Muscle of leg (tissue), 3 donors: ENCODE measurements at regions not wholly inside any gene's neighbourhood (a gene's known extent, or its start where the extent isn't known, plus 50 kb on each side); places are given as distances from the start of the nearest gene placed in this dataset.
"Not testable (repeated sequence)": the region's sequence is repeated elsewhere in the genome, so short reads cannot be mapped to it uniquely, and the experiment has no call there.

Experiments
- DNase-seq: peaks from one replicate; pipeline ENCODE4 v3.0.0; 2013
- H3K27ac ChIP-seq: one replicate; pipeline ENCODE4 v1.5.1; 2013; ENCODE audit warnings: mild to moderate bottlenecking, low read length, control low read depth
- H3K27me3 ChIP-seq: one replicate; pipeline ENCODE4 v1.6.1; 2013; ENCODE audit warnings: low read length; ENCODE audit not compliant: control insufficient read depth, insufficient read depth
- H3K36me3 ChIP-seq: one replicate; pipeline ENCODE4 v1.6.1; 2013; ENCODE audit warnings: low read length; ENCODE audit not compliant: control insufficient read depth, insufficient read depth
- H3K4me1 ChIP-seq: one replicate; pipeline ENCODE4 v1.6.1; 2013; ENCODE audit warnings: low read length; ENCODE audit not compliant: control insufficient read depth, insufficient read depth
- H3K4me3 ChIP-seq: one replicate; pipeline ENCODE4 v1.5.1; 2013; ENCODE audit warnings: low read length, control low read depth
- H3K9me3 ChIP-seq: replicated peaks from 2 replicates; pipeline ENCODE4 v1.6.1; 2013; ENCODE audit warnings: low read depth, low read length; ENCODE audit not compliant: control insufficient read depth
- WGBS: methylation state at CpG from one replicate; pipeline ENCODE4 v1.1.5; 2013; ENCODE audit warnings: missing lambda C conversion rate; ENCODE audit not compliant: insufficient coverage; 5-methylcytosine and 5-hydroxymethylcytosine counted together

GRCh38 chr7:24117903-24118499 lies 166.0 kb upstream of the NPY start:
- H3K4me1 ChIP-seq, H3K4me3 ChIP-seq, H3K36me3 ChIP-seq, H3K27ac ChIP-seq, H3K27me3 ChIP-seq, H3K9me3 ChIP-seq, DNase-seq: not testable (repeated sequence)
- WGBS, result 89% methylated on average over 4 of the region's 7 CpGs

DNA sequence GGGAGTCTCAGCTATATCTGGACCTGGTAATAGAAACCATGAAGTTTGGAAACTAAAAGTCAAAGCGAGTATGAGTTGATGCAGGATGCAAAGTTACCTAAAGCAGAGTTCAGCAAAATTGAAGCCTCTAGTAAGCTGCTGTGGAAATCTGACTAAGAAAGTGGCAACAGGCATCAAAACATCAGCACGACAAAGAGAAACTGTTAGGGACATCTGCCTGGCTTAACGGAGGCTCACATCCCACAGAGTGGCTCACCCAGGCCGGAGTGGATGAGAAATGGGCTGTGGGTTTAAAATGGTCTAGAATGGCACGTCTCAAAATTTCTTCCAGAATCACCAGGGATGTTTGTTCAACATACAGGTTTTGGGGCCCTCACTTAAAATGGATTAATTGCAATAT lies 164.1 kb upstream of the NPY start:
- Histone ChIP-seq H3K27me3 (no peaks in the 10 kb centered on the region), H3K27ac (no peak overlapping the region), H3K9me3 (no peaks in the 10 kb centered on the region), H3K36me3 (no peaks in the 10 kb centered on the region), H3K4me1 (no peaks in the 10 kb centered on the region), H3K4me3 (no peak overlapping the region)
- no peak for DNase-seq
- WGBS, result 52% methylated on average over 3 of the region's 5 CpGs

- no peaks in the 10 kb centered on the region for H3K36me3 ChIP-seq
- no peak overlapping the region for H3K27ac ChIP-seq
- H3K4me1 ChIP-seq, result no peaks in the 10 kb centered on the region
- DNase-seq, result no peak
- H3K4me3 ChIP-seq, result no peak overlapping the region
- no peaks in the 10 kb centered on the region for H3K9me3 ChIP-seq
- H3K27me3 ChIP-seq, result no peaks in the 10 kb centered on the region
These were observed 160.9 kb upstream of the NPY start for GRCh38 chr7:24123076-24123475.

DNA sequence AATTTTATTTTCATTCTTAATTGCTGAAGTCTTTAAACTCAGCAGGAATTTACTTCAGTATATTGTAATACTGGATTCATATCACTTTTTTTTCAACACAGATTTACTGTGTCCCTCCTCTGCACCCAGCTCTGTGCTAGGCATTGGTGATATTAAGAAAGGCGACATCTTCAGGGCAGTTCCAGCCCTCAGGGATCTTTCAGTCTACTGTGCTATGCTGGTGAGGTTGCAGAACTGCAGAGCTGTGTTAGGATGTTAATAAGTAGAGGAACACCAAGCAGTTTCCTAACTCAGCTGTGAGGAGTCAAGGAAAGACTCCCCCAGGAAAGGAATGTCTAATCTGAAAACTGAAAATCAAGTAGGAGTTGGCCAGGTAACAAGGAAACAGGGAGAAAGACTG lies 158.2 kb upstream of the NPY start:
- H3K27me3 ChIP-seq, result no peaks in the 10 kb centered on the region
- H3K9me3 ChIP-seq, result no peaks in the 10 kb centered on the region
- DNase-seq, result no peak
- no peak overlapping the region for H3K4me3 ChIP-seq
- H3K27ac ChIP-seq, result no peak overlapping the region
- no CpG with 5 or more reads among the region's 1 CpG for WGBS
- no peaks in the 10 kb centered on the region for H3K4me1 ChIP-seq
- no peaks in the 10 kb centered on the region for H3K36me3 ChIP-seq

DNA sequence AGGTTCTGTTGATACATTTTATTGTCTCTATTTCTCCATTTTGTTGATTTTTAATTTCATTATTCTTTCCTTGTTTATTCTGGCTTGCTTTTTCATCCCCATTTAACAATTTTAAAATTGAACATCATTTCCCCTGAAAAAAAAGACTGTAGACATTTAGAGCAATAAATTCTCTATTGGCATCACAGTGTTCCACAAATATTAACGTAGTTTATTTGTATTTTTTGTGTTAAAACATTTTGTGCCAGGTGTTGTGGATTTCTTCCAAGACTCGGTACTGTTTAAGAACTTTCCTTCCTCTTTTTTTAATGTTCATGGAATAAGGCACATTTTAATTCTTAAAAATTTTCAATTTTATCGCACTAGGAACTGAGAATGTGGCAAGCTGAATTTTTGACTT lies 156.1 kb upstream of the NPY start:
- Histone ChIP-seq H3K9me3 (no peaks in the 10 kb centered on the region), H3K27me3 (no peaks in the 10 kb centered on the region), H3K4me3 (no peak overlapping the region), H3K4me1 (no peaks in the 10 kb centered on the region), H3K36me3 (no peaks in the 10 kb centered on the region), H3K27ac (no peak overlapping the region)
- DNase-seq, result no peak
- WGBS, result no CpG with 5 or more reads among the region's 3 CpGs

DNA sequence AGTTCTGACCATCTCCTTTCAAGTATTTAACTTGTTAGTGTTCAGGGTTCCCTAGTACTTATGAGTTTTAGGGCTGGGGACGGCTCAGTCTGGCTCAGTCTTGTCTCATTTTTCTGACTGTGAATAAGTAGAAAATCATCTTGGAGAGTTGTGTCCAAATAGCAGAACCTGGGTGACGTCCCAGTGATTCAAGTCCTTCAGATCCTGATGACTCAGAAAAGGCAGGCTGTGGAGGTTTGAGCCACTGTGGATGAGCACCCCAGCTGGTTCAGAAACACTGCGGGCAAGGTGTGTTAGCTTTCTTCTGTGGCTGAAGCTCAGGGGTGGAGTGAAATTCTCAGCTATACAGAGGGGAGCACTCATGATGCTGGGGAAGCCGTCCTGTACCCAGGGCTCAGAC lies 154.4 kb upstream of the NPY start:
- WGBS, result 88% methylated on average over 3 of the region's 4 CpGs
- H3K4me3 ChIP-seq, result no peak overlapping the region
- DNase-seq, result no peak
- H3K36me3 ChIP-seq, result no peaks in the 10 kb centered on the region
- no peaks in the 10 kb centered on the region for H3K27me3 ChIP-seq
- H3K27ac ChIP-seq, result no peak overlapping the region
- no peaks in the 10 kb centered on the region for H3K4me1 ChIP-seq
- H3K9me3 ChIP-seq, result no peaks in the 10 kb centered on the region

DNA sequence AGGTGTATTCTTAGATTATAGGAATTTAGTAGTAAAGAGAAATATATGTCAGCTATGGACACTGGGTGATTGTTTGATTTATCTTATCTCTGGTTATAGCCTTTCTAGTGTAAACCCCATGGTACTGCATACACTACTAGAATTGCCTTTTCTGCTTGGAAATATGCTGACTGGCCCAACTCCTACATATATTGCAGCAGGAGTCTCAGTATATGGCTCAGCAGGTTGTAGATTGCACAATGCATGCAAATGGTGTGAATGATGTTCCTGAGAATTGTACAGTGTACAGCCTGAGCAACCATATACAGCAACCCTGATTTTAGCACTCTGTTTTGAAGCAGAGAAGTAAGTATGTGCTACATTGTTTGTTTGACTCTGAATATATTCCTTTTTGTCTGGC lies 153.4 kb upstream of the NPY start:
- H3K36me3 ChIP-seq, result no peaks in the 10 kb centered on the region
- H3K27ac ChIP-seq, result no peak overlapping the region
- H3K27me3 ChIP-seq, result no peaks in the 10 kb centered on the region
- H3K4me3 ChIP-seq, result no peak overlapping the region
- no peaks in the 10 kb centered on the region for H3K9me3 ChIP-seq
- H3K4me1 ChIP-seq, result no peaks in the 10 kb centered on the region
- DNase-seq, result no peak

DNA sequence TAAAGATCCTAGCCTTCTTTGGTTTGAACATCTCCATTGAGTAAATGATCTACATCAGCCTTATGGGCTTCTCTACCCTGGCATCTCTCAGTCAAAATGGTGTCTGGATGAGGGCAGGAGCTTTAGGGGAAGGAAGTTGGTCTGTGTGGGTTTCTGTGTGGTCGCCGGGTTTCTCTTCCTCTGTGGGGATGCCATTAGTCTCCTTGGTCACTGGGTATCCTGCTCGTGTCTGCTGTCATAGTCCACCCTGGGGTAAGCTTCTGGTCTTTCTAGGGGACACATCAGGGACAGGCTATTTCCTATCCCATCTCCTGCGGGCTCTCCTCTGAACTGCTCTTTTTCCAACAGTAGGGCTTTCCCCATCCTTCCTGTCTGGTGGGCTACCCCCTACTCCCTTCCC lies 150.3 kb upstream of the NPY start:
- Histone ChIP-seq H3K36me3 (no peaks in the 10 kb centered on the region), H3K27ac (no peak overlapping the region), H3K4me1 (peaks cover 5% of the 10 kb centered on the region), H3K4me3 (no peak overlapping the region), H3K9me3 (no peaks in the 10 kb centered on the region), H3K27me3 (no peaks in the 10 kb centered on the region)
- 76% methylated on average over 4 of the region's 4 CpGs for WGBS
- DNase-seq, result no peak

DNA sequence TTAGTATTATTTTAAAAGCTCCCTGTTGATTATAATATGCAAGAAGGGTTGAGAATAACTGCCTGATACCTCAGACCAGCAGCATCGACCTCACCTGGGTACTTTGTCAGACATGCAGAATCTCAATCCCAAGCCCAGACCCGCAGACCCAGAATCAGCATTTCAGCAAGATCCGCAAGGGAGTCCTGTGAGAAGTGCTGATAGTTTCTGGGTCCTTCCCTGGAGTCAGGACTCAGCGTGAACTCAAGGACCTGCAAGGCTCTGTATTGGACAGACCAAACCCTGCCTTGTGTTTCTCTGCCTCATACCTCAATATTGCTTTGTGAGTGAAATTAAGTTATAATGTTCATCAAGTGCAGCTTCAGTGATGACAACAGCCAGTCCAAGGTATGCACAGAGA lies 149.5 kb upstream of the NPY start:
- no peak for DNase-seq
- no peaks in the 10 kb centered on the region for H3K9me3 ChIP-seq
- peaks cover 5% of the 10 kb centered on the region for H3K4me1 ChIP-seq
- H3K36me3 ChIP-seq, result no peaks in the 10 kb centered on the region
- no peak overlapping the region for H3K27ac ChIP-seq
- 100% methylated on average over 1 of the region's 4 CpGs for WGBS
- no peak overlapping the region for H3K4me3 ChIP-seq
- no peaks in the 10 kb centered on the region for H3K27me3 ChIP-seq

GRCh38 chr7:24135003-24135817 lies 148.8 kb upstream of the NPY start:
- 71% methylated on average over 3 of the region's 4 CpGs for WGBS
- H3K9me3 ChIP-seq, result no peaks in the 10 kb centered on the region
- H3K27ac ChIP-seq, result no peak overlapping the region
- DNase-seq, result no peak
- H3K27me3 ChIP-seq, result no peaks in the 10 kb centered on the region
- H3K4me1 ChIP-seq, result peaks cover 5% of the 10 kb centered on the region
- H3K36me3 ChIP-seq, result no peaks in the 10 kb centered on the region
- H3K4me3 ChIP-seq, result no peak overlapping the region

GRCh38 chr7:24137338-24137737 lies 146.7 kb upstream of the NPY start:
- no peaks in the 10 kb centered on the region for H3K9me3 ChIP-seq
- H3K4me3 ChIP-seq, result no peak overlapping the region
- H3K27me3 ChIP-seq, result no peaks in the 10 kb centered on the region
- peaks cover 15% of the 10 kb centered on the region for H3K4me1 ChIP-seq
- no peaks in the 10 kb centered on the region for H3K36me3 ChIP-seq
- WGBS, result no CpG with 5 or more reads among the region's 3 CpGs
- DNase-seq, result no peak
- no peak overlapping the region for H3K27ac ChIP-seq
